Mucosa of gallbladder (tissue), 1 donor: ENCODE measurements at regions not wholly inside any gene's neighbourhood (a gene's known extent, or its start where the extent isn't known, plus 50 kb on each side); places are given as distances from the start of the nearest gene placed in this dataset.

Experiments
- DNase-seq: peaks from one replicate; pipeline ENCODE4 v3.0.0-alpha.2; 2020; ENCODE audit warnings: low spot score
- donor health status: DM: no; HTN: no; CAD: no.

GRCh38 chr18:11268741-11269233 is 119.4 kb upstream of the PIEZO2 start:
- DNase-seq, result no peak

DNA sequence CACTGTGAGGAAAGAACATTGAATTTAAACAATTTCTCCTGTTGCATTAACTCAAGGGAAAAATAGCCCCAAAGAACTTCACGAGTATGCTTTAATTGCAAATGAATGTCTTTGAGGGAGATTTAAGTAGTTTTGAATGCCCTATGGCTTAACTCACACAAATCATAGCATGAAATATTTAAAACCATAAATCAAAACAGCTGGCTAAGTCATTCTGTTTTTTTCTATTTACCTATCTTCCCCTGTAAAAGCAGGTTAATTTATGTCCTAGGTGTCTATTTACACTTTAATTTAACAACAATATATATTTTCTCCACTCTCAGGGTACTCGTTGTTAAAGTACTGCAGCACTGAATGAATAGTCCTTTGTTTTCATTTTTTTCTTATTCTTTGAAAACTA is 118.8 kb upstream of the PIEZO2 start:
- DNase-seq, result no peak

GRCh38 chr18:11266781-11267480 is 117.6 kb upstream of the PIEZO2 start:
- no peak for DNase-seq

- no peak for DNase-seq
Observed at GRCh38 chr18:11261486-11261885, 112.1 kb upstream of the PIEZO2 start.

DNA sequence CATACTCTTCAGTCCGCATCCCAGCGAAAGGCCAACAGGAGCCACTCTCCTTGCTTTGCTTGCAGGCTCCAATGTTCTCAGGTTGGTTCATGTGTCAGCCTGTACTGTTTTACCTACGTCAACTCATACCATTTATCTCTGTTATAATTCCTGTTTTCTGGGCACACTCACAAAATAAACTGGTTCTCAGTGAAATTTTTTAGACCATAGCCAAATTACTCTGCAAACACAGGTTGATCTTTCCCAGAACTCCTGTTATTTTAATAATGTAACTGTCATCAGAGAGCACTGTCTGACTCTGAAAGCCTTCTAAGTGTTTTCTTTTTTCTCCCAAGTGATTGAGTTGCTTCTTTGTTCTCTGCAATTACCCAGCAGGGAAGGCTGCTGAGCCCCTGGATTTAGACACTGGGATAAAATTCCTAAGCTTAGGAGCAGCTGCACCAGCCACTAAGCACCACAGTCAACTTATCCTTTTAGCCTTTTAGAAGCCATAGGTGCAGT is 111.6 kb upstream of the PIEZO2 start:
- DNase-seq, result no peak

- no peak for DNase-seq
Observed at GRCh38 chr18:11259469-11260150, 110.2 kb upstream of the PIEZO2 start.

GRCh38 chr18:11258039-11258610 is 108.8 kb upstream of the PIEZO2 start:
- DNase-seq, result no peak

DNA sequence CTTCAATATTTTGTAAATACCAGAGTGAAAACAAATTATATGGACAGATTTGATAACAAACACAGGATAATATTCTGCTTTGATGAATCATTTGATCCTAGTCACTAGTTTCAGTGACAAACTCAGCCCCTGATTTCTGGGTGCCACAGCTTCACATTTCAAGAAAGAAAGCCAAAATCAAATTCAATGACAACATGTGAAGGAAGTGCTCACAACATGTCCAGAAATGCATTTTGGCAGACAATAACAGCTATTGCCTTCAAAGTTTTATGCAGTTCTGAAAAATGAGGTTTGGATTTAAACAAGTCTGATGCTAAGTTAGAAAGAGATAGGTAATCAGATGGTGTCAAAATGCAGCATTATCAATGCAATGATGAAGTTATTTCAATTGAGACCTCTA is 106.9 kb upstream of the PIEZO2 start:
- no peak for DNase-seq

GRCh38 chr18:11251891-11252270 is 102.5 kb upstream of the PIEZO2 start:
- no peak for DNase-seq

- DNase-seq, result no peak
Observed at GRCh38 chr18:11251229-11251890, 102.0 kb upstream of the PIEZO2 start.

GRCh38 chr18:11249391-11249790 is 100.0 kb upstream of the PIEZO2 start:
- DNase-seq, result no peak

DNA sequence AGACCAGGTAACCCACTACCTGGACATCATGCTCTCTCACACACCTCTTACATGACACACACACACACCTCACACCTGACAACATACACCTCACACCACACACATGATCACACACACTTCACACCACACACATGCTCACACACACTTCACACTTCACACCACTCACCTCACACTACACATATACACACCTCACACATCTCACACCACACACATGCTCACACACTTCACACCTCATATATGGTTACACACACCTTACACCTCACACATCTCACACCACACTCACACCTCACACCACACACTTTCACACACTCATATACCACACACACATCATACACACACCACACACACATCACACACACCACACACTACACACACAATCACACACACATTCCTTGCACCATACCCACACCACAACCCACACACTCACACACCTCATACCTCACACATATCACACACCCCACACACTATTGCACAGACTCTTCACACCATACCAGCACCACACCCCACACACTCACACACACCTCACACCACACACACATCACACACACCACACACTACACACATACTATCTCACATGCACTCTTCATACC is 98.1 kb upstream of the PIEZO2 start:
- DNase-seq, result no peak

DNA sequence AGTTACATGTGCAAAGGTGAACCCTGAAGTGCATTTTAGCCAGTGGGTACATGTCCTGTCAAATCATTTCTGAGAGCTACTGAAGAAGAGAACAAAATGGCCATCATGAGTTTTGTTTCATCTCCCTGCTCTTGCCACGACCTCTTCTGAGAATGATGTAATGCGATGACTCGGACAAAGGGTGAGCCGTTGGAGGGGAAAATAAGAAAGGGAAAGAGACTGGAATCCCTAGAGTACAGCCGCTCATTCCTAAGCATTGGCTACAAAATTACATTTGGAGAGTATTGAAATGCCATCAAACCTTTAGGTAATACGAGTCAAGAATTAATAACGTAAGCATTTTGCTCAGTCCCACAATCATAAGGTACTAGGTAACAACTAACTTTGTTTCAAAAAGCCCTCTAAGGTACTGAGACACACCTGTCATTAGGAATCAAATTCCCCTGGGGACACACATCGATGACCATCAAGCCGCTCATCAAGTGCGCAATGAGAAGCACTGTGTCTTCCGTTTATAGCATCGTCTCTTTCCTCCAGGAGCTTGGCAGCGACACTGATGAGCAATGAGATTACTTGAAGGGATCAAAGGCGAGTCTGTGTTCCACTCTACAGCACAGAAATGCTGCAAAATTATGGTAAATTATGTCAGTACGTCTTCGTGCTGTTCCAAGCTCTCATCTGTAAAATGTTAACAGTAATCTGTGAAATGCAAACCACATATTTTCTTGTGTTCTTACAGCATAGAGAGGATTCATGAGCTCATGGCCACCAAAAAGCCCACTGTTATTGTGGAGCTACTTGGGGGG is 97.3 kb upstream of the PIEZO2 start:
- no peak for DNase-seq

GRCh38 chr18:11245879-11246278 is 96.5 kb upstream of the PIEZO2 start:
- no peak for DNase-seq

- DNase-seq, result no peak
Observed at GRCh38 chr18:11237484-11237883, 88.1 kb upstream of the PIEZO2 start.

GRCh38 chr18:11237066-11237465 is 87.7 kb upstream of the PIEZO2 start:
- DNase-seq, result no peak

GRCh38 chr18:11224153-11224552 is 74.8 kb upstream of the PIEZO2 start:
- no peak for DNase-seq

DNA sequence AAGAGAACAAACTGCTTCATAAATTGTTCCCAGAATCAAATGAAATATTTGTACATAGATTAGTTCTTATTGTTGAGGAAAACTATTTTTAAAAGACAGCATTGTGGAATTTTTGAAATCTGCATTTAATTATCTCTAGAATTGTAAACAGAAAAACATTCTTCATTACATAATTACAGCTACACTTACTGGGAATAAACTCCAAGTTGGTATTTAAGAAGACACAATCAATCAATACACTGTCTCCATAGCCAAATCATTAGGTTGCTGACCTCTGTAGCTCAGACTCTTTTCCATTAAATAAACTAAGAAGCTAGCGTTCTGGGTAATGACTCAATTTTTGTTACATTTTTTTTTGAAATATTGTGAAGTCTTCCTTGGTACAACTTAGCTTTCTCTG is 70.2 kb upstream of the PIEZO2 start:
- DNase-seq, result no peak

DNA sequence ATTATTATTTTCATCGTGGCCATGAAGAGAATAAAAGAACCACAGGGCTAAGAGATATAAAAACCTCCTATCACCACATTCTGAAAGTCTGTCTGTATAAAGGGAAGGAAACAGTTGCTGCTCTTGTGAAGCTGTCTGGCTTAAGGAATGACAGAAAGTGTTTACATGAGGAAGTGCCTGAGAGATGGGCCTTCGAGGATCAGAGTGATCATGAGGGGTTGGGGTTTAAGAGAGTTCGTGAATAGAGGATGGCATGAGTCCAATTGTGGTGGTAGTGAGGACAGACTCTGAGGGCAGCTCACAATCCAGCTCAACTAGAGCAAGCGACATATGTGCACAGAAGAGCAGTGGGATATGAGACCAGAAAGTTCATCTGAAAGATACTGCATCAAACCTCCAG is 65.8 kb upstream of the PIEZO2 start:
- DNase-seq, result no peak

GRCh38 chr18:11204020-11204419 is 54.7 kb upstream of the PIEZO2 start:
- no peak for DNase-seq

DNA sequence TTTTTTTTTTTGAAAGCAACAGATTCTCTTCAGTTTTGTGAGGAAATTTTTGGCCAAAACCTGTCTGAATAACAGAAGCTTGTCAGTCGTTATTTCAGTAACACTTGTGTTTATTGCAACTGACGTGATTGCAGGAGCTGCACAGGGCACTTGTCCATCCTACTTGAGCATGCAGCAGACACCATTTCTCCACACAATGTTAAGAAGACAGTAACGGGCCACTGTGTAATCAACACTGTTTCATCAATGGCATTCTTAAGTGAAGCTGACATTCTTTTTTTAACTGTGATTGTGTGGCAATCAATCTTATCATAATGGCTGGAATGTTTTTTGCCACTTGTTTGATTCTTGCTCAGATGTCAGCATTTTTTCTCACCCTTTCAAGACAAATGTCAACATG is 50.1 kb upstream of the PIEZO2 start:
- no peak for DNase-seq
